Osteoblast (primary cell): ENCODE measurements at regions not wholly inside any gene's neighbourhood (a gene's known extent, or its start where the extent isn't known, plus 50 kb on each side); places are given as distances from the start of the nearest gene placed in this dataset.

Experiments used
- DNase-seq: peaks from one replicate; pipeline ENCODE4 v3.0.0; 2011; ENCODE audit warnings: low spot score, mixed read lengths; ENCODE audit not compliant: insufficient read length; ENCODE audit errors: missing footprints
- H2AFZ ChIP-seq: 2 replicates; pipeline ENCODE4 v1.6.0; 2011; ENCODE audit warnings: mild to moderate bottlenecking, low read length
- H3K27ac ChIP-seq: 2 replicates; pipeline ENCODE4 v1.5.1; 2011; ENCODE audit warnings: mild to moderate bottlenecking, low read depth, low read length, moderate library complexity
- H3K27me3 ChIP-seq: 2 replicates; pipeline ENCODE4 v1.6.0; 2012; ENCODE audit warnings: mild to moderate bottlenecking, control low read depth, inconsistent platforms, low read length, moderate library complexity; ENCODE audit not compliant: insufficient read depth
- H3K36me3 ChIP-seq: 2 replicates; pipeline ENCODE4 v1.5.1; 2011; ENCODE audit warnings: mild to moderate bottlenecking, low read length, control low read depth, moderate library complexity; ENCODE audit not compliant: insufficient read depth
- H3K4me1 ChIP-seq: 2 replicates; pipeline ENCODE4 v1.5.1; 2011; ENCODE audit warnings: mild to moderate bottlenecking, low read length, control low read depth, moderate library complexity; ENCODE audit not compliant: insufficient read depth
- H3K4me2 ChIP-seq: 2 replicates; pipeline ENCODE4 v1.6.0; 2011; ENCODE audit warnings: mild to moderate bottlenecking, low read length; ENCODE audit not compliant: insufficient read depth
- H3K4me3 ChIP-seq: fragments of 200-600 bp; sonication (generic); 3 replicates; pipeline ENCODE4 v1.5.1; 2012; ENCODE audit warnings: mild to moderate bottlenecking, low read length, inconsistent platforms; ENCODE audit not compliant: insufficient read depth
- H3K79me2 ChIP-seq: 2 replicates; pipeline ENCODE4 v1.6.0; 2012; ENCODE audit warnings: mild to moderate bottlenecking, low read length, control low read depth, inconsistent platforms; ENCODE audit not compliant: insufficient read depth
- H3K9me3 ChIP-seq: 2 replicates; pipeline ENCODE4 v1.5.1; 2011; ENCODE audit warnings: low read depth, low read length, control low read depth
- H4K20me1 ChIP-seq: 2 replicates; pipeline ENCODE4 v1.6.0; 2012; ENCODE audit warnings: mild to moderate bottlenecking, low read length, control low read depth; ENCODE audit not compliant: insufficient read depth
- TF ChIP-seq, protein P1 (sequence below): IDR thresholded peaks from 2 replicates; pipeline ENCODE4 v1.5.1; 2011; ENCODE audit warnings: mild to moderate bottlenecking, low read depth, low read length, moderate library complexity; ENCODE audit errors: extremely low read depth

GRCh38 chr10:107889105-107889504 lies 724.6 kb upstream of the SORCS1 start:
- TF ChIP-seq, protein P1, sequence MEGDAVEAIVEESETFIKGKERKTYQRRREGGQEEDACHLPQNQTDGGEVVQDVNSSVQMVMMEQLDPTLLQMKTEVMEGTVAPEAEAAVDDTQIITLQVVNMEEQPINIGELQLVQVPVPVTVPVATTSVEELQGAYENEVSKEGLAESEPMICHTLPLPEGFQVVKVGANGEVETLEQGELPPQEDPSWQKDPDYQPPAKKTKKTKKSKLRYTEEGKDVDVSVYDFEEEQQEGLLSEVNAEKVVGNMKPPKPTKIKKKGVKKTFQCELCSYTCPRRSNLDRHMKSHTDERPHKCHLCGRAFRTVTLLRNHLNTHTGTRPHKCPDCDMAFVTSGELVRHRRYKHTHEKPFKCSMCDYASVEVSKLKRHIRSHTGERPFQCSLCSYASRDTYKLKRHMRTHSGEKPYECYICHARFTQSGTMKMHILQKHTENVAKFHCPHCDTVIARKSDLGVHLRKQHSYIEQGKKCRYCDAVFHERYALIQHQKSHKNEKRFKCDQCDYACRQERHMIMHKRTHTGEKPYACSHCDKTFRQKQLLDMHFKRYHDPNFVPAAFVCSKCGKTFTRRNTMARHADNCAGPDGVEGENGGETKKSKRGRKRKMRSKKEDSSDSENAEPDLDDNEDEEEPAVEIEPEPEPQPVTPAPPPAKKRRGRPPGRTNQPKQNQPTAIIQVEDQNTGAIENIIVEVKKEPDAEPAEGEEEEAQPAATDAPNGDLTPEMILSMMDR: no peak
- DNase-seq: no peak

DNA sequence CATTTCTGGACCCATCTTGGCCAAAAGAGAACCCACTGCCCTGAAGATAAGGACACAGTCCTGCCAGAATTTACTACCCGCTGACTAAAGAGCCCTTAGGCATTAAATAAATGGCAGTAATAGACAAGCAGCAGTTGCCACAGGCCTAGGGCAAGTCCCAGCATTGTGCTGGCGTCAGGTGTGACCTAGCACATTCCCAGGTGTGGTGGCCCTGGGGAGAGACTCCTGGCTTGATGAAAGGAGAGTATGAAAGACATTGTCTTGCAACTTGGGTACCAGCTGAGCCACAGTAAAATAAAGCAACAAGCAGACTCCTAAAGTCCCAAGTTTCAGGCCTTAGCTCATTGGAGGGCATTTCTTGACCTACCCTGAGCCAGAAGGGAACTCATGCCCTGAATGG lies 715.7 kb upstream of the SORCS1 start:
- Histone ChIP-seq H4K20me1 (no peaks in the 10 kb centered on the region), H3K79me2 (no peaks in the 10 kb centered on the region), H3K4me2 (no peak overlapping the region), H3K9me3 (peaks cover 3% of the 10 kb centered on the region), H3K4me1 (no peaks in the 10 kb centered on the region), H3K36me3 (no peaks in the 10 kb centered on the region), H3K27ac (no peak overlapping the region), H3K27me3 (no peaks in the 10 kb centered on the region), H2AFZ (no peak overlapping the region), H3K4me3 (no peak overlapping the region)
- TF ChIP-seq, protein P1: no peak
- no peak for DNase-seq

More at GRCh38 chr10:107889105-107889504, 724.6 kb upstream of the SORCS1 start:
- Histone ChIP-seq H3K79me2 (no peaks in the 10 kb centered on the region), H3K9me3 (no peaks in the 10 kb centered on the region), H3K27me3 (no peaks in the 10 kb centered on the region), H4K20me1 (no peaks in the 10 kb centered on the region), H3K36me3 (no peaks in the 10 kb centered on the region), H2AFZ (no peak overlapping the region), H3K4me2 (no peak overlapping the region), H3K27ac (no peak overlapping the region), H3K4me1 (no peaks in the 10 kb centered on the region), H3K4me3 (no peak overlapping the region)

DNA sequence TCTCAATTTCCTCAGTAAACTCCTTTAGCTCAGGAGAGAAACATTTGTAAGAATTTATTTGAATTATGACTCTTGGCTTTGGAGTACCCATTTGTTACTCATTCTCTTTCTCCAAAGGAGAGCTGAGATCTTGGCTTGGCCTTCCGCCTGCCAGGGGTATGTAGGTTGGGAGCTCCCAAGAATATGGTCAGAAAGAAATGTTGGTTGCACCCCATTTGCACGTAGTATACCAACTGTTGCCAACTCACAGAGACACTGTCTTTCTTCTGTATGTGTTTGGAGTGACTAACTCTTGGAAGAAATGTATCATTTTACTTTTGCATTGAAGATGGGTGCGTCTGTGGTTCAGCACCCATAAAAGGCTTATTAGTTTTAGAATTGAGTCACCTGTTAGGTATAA lies 708.5 kb upstream of the SORCS1 start:
- Histone ChIP-seq H3K9me3 (no peaks in the 10 kb centered on the region), H4K20me1 (no peaks in the 10 kb centered on the region), H3K4me3 (no peak overlapping the region), H3K36me3 (no peaks in the 10 kb centered on the region), H3K4me2 (no peak overlapping the region), H3K27ac (no peak overlapping the region), H2AFZ (no peak overlapping the region), H3K27me3 (no peaks in the 10 kb centered on the region), H3K79me2 (no peaks in the 10 kb centered on the region), H3K4me1 (no peaks in the 10 kb centered on the region)
- no peak for DNase-seq
- TF ChIP-seq, protein P1: no peak

DNA sequence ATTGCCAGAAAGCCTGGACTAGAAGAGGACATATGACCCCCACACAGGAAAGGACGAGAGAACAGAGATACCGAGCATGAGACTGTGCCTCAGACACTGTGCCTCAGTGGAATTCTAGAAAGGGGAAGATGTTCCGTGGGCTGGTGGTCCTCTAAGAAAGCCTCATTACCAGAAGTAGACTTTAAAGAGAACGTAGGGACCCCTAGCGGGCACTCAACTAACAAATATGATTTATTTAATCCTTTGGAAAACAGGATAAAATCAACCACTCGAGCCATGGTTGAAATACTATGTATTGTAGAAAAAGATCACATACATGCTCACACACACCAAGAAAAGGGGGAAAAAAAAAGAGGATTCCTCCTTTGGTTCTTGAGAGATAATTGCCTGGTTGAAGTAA lies 701.2 kb upstream of the SORCS1 start:
- TF ChIP-seq, protein P1: no peak
- Histone ChIP-seq H3K4me1 (no peaks in the 10 kb centered on the region), H2AFZ (no peak overlapping the region), H3K79me2 (no peaks in the 10 kb centered on the region), H3K27me3 (no peaks in the 10 kb centered on the region), H3K4me2 (no peak overlapping the region), H3K4me3 (no peak overlapping the region), H3K36me3 (no peaks in the 10 kb centered on the region), H3K27ac (no peak overlapping the region), H4K20me1 (no peaks in the 10 kb centered on the region), H3K9me3 (peaks cover 4% of the 10 kb centered on the region)
- DNase-seq: no peak
